GM21423 (cell line): ENCODE measurements at regions not wholly inside any gene's neighbourhood (a gene's known extent, or its start where the extent isn't known, plus 50 kb on each side); places are given as distances from the start of the nearest gene placed in this dataset.
A peak's percentile ranks its signal among the peaks of the same experiment; 100 is the strongest.
"Not testable (repeated sequence)": the region's sequence is repeated elsewhere in the genome, so short reads cannot be mapped to it uniquely, and the experiment has no call there.

Experiments
- ATAC-seq: cut with Tn5 transposase; IDR thresholded peaks from one replicate; pipeline ENCODE4 v1.9.1; 2021; ENCODE audit warnings: mild to moderate bottlenecking, moderate library complexity; ENCODE audit not compliant: unreplicated experiment

DNA sequence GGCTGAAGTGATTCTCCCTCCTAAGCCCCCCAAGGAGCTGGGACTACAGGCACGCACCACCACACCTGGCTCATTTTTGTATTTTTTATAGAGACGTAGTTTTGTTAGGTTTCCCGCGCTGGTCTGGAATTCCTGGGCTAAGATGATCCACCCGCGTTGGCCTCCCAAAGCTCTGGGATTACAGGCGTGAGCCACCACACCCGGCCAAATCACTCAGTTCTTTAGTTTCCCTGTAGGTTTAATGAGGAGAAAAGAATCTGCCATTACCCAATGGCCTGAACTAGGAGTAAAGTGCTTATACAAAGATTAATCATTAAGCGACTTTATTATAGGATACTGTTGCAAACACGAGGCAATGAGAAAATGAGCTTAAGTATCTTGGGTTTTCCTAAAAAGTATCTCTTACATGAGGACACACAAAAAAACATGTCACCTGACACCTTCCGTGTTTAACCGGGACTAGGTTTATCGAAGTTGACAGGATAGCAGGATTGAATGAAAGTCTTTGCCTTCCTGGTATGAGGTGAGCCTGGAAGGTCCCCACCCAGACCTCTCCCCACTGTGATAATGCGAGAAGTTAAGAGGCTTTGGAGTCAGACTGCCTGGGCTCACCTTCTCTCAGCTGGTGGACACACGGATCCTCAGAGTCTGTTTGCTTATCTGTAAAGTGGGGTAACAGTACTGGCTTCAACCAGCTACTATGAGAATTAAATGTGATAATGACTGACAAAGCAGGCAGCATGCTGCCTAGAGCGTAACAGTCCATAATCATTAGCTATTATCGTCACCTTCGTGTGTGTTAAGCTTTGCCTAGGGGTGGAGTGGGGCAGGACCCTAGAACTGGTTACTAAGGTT, 133.5 kb upstream of the KRAS start:
- no peak for ATAC-seq

DNA sequence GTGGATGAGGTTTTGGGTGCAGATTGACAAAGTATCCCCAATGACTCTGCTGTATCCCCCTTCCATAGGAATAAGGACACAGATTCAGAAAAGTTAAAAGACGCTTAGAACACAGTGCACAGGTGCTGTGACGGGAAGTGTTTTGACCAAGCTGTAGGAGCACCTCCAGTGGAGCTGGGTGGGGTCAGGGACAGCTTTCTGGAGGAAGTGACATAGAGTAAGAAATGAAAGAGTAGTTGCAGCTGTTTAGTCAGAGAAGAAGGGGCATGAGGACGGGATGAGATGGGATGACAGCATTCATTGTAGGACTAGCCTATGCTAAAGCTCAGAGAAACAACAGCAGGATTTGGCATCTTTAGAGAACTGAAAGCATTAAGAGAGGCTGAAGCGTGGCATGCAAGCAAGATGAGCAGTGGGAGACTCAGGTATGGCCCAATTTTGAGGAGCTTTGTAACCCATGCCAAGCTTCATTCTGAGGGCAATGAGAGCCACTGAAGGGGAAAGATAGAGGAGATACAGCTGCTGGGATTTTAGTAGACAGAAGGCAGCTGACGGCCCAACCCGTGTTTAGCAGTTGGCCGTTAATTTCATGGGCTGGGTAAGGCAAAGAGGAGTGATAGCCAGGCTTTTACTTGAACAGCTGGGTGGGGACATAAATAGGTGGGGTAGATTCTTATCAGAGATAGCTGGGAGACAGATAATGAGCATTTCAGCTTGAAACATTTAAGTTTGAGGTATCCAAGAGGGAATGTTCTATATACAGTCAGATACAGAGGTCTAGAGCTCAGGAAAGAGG, 131.8 kb upstream of the KRAS start:
- no peak for ATAC-seq

DNA sequence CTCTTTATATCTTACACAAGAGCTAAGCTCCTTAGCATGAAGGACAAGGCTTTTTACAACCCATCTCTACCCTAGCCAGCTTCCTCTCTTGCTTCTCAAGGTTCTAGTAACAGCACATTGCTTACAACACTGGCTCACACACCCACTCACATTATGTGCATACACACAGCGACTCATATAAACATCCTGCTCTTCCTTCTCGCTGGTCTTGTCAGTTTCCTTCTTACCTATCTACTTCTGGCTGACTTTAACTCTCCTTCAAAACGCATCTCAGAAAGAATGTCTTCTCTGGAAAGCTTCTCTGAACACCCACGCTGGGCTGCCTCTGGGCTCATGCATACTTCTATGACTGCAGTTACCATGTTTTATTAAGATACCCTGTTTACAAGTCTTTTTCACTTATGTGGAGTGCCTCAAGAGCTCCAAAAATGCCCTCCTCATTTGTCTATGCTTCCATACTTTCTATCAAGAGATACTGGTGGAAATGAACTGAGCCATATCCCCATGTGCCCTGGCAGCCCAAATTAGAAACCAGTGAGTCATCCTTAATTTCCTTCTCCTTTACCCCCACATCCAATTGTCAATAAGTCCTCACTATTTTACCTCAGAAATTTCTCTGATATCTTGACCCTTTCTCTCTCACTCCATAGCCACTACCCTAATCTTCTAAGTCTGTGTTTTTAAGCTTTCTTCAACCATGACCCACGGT, 126.9 kb upstream of the KRAS start:
- ATAC-seq = no peak

DNA sequence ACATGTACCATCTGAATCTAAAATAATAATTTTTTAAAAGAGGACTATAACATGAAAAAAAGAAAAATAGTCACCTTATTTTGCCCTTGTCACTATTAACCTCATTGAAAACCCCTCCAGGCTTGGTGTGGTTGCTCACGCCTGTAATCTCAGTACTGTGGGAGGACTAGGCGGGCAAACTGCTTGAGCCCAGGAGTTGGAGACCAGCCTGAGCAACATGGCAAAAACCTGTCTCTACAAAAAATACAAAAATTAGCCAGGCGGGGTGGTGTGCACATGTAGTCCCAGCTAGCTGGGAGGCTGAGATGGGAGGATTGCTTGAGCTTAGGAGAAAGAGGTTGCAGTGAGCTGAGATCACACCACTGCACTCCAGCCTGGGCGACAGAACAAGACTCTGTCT, 126.3 kb upstream of the KRAS start:
- ATAC-seq = no peak

DNA sequence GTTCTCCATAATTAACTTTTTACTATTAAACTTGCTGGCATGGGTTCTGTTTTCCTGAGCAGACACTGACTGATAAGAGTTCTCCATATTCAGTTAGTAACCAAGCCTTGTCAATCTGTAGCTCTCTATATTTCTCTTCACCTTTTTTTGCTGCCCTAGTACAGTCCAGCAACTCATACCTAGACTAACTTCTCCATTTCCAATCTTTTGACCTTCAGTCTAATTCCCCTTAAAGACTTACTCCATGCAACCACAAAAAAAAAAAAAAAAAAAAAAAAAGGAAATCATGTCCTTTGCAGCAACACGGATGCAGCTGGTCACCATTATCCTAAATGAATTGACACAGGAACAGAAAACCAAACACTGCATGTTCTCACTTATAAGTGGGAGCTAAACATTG, 125.7 kb upstream of the KRAS start:
- ATAC-seq = no peak

DNA sequence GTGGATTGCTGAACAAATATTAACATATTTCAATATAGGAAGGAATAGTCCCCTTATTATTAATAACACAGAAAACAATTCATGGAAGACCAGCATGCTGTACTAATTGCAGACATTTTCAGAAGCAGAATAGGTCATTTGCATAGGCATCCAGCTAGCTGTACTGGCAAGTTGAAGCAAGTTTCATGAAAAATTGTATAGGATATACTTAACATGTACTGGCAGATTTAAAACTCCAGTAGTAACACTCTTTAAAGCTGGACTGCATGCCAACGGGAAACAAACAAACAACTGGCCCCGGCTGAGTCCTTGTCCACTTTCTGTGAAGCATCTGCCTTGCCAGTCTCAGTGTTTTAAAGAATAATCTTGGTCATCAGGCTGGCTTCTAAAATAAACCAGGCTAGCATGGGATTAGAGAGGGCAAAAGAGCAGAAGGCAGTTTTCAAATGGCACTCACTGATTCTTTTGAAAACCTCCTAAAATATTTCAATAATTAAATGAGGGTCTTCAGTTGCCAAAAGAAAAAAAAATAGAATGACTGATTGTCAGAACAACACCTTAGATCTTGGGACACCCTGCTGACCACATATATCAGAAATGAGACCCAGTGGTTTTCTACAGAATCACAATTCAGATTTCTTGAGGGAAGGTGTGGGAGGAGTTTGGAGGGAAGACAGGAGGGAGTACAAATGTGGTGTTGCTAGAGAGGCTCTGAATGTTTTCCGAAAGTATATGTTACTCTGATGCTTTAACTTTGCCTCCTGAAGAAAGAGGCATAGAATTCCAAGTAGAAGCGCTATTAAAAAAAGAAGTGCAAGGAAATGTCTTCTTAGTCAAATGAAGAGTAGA, 122.5 kb upstream of the KRAS start:
- ATAC-seq = no peak

DNA sequence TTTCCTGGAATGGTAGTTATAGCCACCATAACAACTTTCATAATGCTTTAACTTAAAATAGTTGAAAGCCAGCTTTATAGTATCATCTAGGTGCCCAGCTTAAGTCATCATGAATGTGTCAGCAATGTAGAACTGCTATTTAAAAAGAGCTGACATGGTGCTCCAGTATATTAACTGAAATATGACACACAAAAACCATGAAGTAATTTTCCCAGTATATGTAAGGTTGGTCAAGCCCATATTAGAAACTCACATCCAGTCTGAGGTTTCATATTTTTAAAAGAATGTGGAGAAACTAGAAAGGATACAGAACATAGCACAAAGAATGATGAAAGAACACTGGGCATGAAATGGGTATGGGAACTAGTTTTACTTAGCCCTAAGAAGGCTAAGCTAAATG, 121.3 kb upstream of the KRAS start:
- no peak for ATAC-seq

DNA sequence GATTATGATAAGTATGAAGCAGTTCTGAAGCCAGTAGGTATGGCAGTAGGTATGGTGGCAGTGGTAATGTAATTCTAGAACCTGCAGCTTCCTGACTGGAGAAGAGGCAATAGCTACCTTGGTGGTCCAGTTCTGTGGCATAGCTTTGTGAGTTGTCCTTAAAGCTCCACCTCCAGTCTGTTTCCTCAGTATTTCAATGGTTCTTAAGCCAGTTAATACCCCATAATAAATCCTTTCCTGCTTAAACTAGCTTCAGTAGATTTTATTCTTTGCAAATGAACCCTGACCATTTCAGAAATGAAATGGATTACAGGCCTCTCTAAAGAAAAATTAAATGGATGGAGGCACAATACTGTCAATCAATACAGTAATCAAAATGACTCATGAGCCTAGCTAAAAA, 117.8 kb upstream of the KRAS start:
- no peak for ATAC-seq

DNA sequence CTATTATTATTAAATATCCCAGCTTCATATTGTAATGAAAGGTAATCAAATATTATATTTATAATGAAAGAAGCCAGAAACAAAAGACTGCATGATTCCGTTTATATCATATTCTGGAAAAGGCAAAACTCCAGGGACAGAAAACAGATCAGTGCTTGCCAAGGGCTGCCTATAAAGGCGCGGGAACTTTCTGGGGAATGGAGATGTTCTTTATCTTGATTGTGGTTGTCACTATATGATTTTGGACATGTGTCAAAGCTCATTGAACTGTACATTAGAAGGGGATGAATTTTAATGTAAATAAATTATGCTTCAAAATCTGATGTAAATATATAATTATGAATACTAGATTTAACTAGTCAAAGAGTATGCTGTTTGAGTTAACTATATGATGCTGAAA, 115.4 kb upstream of the KRAS start:
- no peak for ATAC-seq

DNA sequence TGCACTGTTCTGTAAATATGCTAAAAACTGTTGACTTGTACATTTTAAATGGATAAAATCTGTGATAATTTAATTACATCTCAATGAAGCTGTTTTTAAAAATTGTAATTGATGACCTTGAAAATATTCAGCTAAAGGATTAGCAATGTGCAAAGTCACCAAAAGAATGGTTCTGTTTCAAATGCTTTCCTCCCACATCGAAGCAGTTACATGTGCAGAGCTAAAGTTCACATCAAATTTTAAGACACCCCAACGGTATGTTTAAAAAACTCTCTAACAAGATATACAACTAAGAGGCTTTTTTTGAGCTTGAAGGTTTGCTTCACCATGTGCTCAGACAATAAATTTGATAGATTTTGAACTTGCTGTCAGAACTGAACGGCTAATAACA, 114.6 kb upstream of the KRAS start:
- no peak for ATAC-seq

DNA sequence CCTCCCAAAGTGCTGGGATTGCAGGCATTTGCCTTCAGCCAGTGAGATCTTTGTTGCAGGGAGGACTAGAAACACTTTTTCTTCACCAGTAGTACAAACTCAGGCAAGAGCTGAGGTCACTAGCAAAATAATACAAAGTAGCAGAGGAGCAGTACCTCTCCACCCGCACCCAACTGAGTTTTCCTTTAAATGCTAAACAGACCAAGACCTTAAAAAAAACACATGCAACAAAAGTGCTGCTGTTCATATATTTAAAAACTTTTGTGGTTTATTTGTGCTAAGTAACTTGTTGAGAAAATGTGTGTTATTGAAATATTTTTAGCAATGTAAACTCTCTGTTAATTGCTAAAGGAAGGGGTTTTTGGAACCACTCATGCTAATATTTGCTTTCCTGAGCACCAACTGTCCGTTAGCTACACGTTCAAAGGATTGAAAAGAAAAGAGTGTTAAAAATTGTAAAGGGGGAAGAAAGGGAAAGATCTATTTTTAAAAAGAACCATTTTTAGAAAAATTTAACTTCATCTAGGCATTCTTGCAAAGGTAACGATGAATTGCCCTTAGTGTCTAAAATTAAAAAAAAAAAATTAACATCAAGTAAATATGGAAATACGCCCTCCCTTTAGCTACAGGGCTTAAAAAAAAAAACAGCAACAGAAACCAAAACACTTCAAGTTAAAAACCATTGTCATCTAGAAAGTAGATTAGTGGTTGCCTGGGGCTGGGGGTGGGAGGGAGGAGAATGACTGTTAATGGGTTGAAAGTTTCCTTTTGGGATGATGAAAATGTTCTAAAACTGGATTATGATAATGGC, 114.0 kb upstream of the KRAS start:
- ATAC-seq = peak; percentile 85

DNA sequence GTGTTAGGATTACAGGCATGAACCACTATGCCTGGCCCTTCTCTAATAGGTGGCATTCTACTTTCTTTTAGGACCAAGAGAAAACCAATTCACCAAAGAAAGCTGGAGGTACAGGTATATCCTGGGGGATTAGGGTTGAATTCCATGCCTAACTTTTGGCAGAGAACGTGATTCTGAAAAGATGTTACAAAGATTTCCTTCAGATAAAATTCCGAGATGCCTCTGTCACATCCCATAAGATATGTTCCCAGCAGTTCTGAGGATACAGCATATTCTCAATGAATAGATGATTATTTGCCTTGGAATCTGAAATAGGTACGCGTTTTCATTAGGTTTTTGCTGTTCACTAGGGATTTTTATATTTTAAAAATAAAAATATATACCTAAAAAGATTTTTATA, 111.9 kb upstream of the KRAS start:
- no peak for ATAC-seq

DNA sequence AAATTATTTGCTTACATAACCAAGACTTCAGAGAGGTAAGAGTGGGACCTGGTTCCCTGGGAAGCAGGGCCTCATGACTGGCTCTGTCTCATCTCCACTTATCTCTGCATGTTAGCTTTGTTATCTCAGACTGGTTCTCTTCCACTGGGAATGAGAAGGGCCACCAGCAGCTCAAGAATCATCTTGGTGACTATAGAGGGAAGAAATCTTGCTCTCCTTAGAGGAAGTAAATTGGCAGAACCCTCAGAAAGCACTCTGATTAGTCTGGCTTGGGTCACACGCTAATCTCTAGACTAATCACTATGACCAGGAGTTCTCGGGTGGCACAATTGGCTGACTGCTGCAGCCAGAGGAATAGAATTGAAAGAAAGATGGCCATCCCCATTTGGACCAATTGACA, 110.8 kb upstream of the KRAS start:
- no peak for ATAC-seq

DNA sequence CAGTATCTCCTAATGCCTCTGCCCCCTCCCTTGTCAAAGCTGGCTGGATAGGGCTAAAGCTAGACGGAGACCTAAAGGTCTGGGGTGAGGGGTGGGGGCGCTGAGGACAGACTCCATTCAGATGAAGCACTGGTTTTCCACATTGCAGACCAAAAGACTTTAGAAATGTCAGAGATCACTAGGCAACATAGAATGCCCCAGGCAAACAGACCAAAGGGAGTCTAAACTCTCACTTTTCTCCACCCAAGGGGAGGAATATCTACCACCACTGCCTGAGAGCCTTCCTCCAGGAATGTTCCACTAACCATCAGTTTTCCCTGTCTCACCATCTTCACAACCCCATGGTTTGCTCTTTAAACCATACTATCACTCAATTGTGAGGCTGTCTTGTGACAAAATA, 106.9 kb upstream of the KRAS start:
- ATAC-seq = no peak

DNA sequence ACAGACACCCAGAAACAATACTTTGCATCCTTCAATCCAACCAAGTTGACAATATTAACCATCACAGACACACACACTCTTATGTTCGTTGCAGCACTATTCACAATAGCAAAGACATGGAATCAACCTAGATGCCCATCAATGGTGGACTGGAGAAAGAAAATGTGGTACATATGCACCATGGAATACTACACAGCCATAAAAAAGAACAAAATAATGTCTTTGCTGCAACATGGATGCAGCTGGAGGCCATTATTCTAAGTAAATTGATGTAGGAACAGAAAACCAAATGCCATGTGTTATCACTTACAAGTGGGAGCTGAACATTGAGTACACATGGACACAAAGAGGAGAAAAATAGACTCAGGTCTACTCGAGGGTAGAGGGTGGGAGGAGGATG, 102.2 kb upstream of the KRAS start:
- not testable (repeated sequence) for ATAC-seq

DNA sequence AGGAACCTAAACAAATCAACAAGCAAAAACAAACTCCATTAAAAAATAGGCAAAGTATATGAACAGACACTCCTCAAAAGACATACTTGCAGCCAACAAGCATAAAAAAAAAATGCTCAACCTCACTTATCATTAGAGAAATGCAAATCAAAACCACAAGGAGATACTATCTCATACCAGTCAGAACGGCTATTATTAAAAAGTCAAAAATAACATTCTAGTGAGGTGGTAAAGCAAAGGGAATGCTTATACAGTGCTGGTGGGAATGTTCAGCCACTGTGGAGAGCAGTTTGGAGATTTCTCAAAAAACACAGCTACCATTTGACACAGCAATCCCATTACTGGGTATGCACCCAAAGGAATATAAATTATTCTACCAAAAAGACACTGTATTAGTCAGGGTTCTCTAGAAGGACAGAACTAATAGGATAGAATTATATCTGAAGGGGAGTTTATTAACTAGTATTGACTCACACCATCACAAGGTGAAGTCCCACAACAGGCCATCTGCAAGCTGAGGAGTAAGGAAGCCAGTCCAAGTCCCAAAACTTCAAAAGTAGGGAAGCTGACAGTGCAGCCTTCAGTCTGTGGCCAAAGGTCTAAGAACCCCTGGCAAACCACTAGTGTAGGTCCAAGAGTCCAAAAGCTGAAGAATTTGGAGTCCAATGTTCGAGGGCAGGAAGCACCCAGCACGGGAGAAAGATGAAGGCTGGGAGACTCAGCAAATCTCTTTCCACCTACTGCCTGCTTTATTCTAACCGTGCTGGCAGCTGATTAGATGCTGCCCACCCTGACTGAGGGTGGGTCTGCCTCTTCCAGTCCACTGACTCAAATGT, 101.6 kb upstream of the KRAS start:
- ATAC-seq = peak; percentile 64

DNA sequence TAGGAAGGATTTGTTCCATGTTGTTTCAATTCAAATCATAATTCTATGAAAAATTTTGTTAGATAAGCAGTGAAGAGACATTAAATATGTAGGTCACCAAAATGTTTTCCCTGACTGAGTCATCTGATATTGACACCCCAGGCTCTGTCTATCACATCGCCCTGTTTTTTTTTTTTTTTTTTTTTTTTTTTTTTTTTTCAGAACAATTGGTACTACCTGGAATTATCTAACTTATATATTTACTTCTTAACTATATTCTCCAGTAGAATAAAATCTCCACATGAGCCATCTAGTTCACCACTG, 97.8 kb upstream of the KRAS start:
- no peak for ATAC-seq

DNA sequence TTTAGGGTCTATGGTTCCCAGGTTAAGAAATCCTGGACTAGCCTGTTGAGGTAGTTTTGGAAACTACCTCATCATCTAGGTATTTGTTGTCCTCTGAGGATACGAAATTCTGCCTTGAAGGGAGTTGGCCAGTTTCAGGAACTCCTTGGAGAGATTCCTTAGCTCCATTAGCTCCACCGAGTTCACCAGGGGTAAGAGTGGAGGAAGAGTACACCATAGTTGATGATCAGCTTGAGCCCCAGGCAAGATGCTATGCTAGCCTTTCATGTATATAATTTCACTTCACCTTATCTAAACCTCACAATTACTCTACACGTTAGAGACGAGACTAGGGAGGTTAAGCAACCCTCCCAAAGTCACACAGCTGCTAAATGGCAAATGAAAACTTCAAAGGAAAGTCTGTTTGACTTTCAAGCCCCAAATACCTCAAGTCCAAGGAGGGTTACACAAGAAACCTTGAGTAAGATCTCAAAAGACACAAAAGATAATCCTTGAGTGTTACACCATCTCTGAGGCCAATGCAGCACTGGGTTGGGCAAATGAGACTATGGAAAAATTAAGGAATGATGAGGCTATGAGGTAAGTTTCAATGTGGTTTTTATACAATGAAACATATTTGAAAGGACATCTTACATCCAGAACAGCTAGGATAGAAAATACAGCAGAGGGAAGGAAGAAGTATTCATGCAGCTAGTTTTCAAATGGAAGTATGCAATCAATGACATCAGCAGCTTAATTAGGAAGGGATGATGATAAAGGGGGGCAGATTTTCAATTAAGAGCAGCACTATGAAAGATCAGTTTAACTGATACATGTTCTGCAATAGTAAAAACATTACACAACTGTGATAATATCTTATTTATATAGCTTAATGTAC, 97.2 kb upstream of the KRAS start:
- ATAC-seq = no peak
